HepG2 (cell line): ENCODE measurements at regions not wholly inside any gene's neighbourhood (a gene's known extent, or its start where the extent isn't known, plus 50 kb on each side); places are given as distances from the start of the nearest gene placed in this dataset.

ENCODE experiments used
- ATAC-seq: fragments of 200-7000 bp; cut with Tn5 transposase; 3 replicates; pipeline ENCODE4 v1.9.1; 2020; ENCODE audit warnings: mild to moderate bottlenecking, moderate library complexity
- BruUV-seq: library from RNA; stranded (reverse); fragments of 400-500 nt; replicated peaks from 2 replicates; lab custom pipeline; 2021; lab: Mats Ljungman, UMichigan
- CTCF ChIA-PET: fragments of 300-600 bp; formaldehyde crosslinking; extraction: SDS; loops from one replicate; lab custom pipeline; 2021; ENCODE audit warnings: low total read pairs, inconsistent platforms, low intra/inter-chr PET ratio; lab: Yijun Ruan, JAX
- POLR2A ChIA-PET: fragments of 350-600 bp; sonication (Branson Sonifier 250); formaldehyde crosslinking; loops from one replicate; lab custom pipeline; 2020; ENCODE audit warnings: antibody characterized with exemption, inconsistent platforms; lab: Yijun Ruan, JAX
- DNase-seq: peaks from one replicate; pipeline ENCODE4 v3.0.0-alpha.2; 2015; ENCODE audit warnings: low spot score
- FAIRE-seq: peaks from 3 replicates; lab custom pipeline; 2011; peaks lifted over from hg19 to GRCh38; lab: Jason Lieb, UNC
- H2AFZ ChIP-seq: one replicate; pipeline ENCODE4 v1.6.1; 2011; ENCODE audit warnings: low read length, inconsistent platforms
- H3K27ac ChIP-seq: fragments of 300-600 bp; 3 replicates; pipeline ENCODE4 v1.8.0; 2011; ENCODE audit warnings: mixed run types, mild to moderate bottlenecking, mixed read lengths, low read length, inconsistent platforms; ENCODE audit not compliant: insufficient read depth; ENCODE audit errors: extremely low read length
- H3K27me3 ChIP-seq, 2 experiments: fragments of 200-600 bp in 1 of 2; 2 replicates in 1 of 2; 3 replicates in 1 of 2; pipeline versions ENCODE4 v1.6.0 to v1.8.0; 2011; ENCODE audit warnings: low read length in 2 of 2, mild to moderate bottlenecking in 2 of 2, moderate library complexity in 2 of 2, inconsistent platforms in 1 of 2; ENCODE audit not compliant: insufficient read depth in 2 of 2, control insufficient read depth in 1 of 2
- H3K36me3 ChIP-seq, 2 experiments: fragments of 200-600 bp in 1 of 2; replicated peaks in 1 of 2; 2 replicates in 1 of 2; 3 replicates in 1 of 2; pipeline versions ENCODE4 v1.5.1 to v1.8.0; 2011; ENCODE audit warnings: low read length in 2 of 2, inconsistent platforms in 1 of 2; ENCODE audit not compliant: insufficient read depth in 2 of 2, control insufficient read depth in 1 of 2
- H3K4me1 ChIP-seq: 2 replicates; pipeline ENCODE4 v1.5.1; 2012; ENCODE audit warnings: low read length, inconsistent platforms; ENCODE audit not compliant: insufficient read depth
- H3K4me2 ChIP-seq: 2 replicates; pipeline ENCODE4 v1.6.0; 2011; ENCODE audit warnings: low read depth, low read length, inconsistent platforms
- H3K4me3 ChIP-seq, 3 experiments: fragments of 200-600 bp in 1 of 3; sonication (generic), shearing (Covaris generic) in 1 of 3; replicated peaks in 1 of 3; 2 replicates each; pipeline ENCODE4 v1.5.1; 2011 to 2016; ENCODE audit warnings: low read length in 3 of 3, inconsistent platforms in 2 of 3, low read depth in 2 of 3, mild to moderate bottlenecking in 2 of 3, control low read depth in 1 of 3, mixed read lengths in 1 of 3; ENCODE audit not compliant: insufficient read depth in 1 of 3
- H3K79me2 ChIP-seq: one replicate; pipeline ENCODE4 v1.6.1; 2011; ENCODE audit warnings: low read length, inconsistent platforms; ENCODE audit not compliant: insufficient read depth
- H3K9ac ChIP-seq: 2 replicates; pipeline ENCODE4 v1.6.0; 2011; ENCODE audit warnings: mild to moderate bottlenecking, low read depth, low read length, inconsistent platforms; ENCODE audit not compliant: insufficient read depth
- H3K9me3 ChIP-seq: 2 replicates; pipeline ENCODE4 v1.5.1; 2012; ENCODE audit warnings: mild to moderate bottlenecking, low read length
- H4K20me1 ChIP-seq: 2 replicates; pipeline ENCODE4 v1.6.0; 2011; ENCODE audit warnings: inconsistent platforms, mild to moderate bottlenecking, low read length, moderate library complexity; ENCODE audit not compliant: insufficient read depth
- ATF7 ChIP-seq, 2 experiments: fragments of 450-650 bp in 1 of 2; sonication (generic) in 1 of 2; formaldehyde crosslinking in 1 of 2; IDR thresholded peaks; 2 replicates each; pipeline versions ENCODE4 v1.4.0 to v1.6.1; 2016 to 2020; ENCODE audit warnings: antibody characterized with exemption in 1 of 2, mild to moderate bottlenecking in 1 of 2, missing genetic modification reagents in 1 of 2
- CREB1 ChIP-seq, 2 experiments: fragments of 450-650 bp in 1 of 2; IDR thresholded peaks; 2 replicates each; pipeline ENCODE4 v1.6.1; 2016 to 2017; ENCODE audit warnings: control low read depth in 1 of 2, mild to moderate bottlenecking in 1 of 2, missing compliant biosample characterization in 1 of 2, missing genetic modification characterization in 1 of 2
- IKZF1 ChIP-seq: fragments of 450-650 bp; IDR thresholded peaks from 2 replicates; pipeline ENCODE4 v1.7.1; 2016
- SOX5 ChIP-seq: IDR thresholded peaks from 2 replicates; pipeline ENCODE4 v1.6.1; 2016; ENCODE audit warnings: borderline replicate concordance
- ZBTB37 ChIP-seq: sonication (generic); formaldehyde crosslinking; IDR thresholded peaks from 2 replicates; pipeline ENCODE4 v1.4.0; 2020; ENCODE audit warnings: mild to moderate bottlenecking, missing genetic modification reagents
- ZNF232 ChIP-seq: sonication (generic); formaldehyde crosslinking; IDR thresholded peaks from 2 replicates; pipeline ENCODE4 v1.4.0; 2020; ENCODE audit warnings: missing genetic modification reagents, borderline replicate concordance
- WGBS: methylation state at CpG from one replicate; pipeline ENCODE4 v1.1.6; 2017; ENCODE audit warnings: low lambda C conversion rate; 5-methylcytosine and 5-hydroxymethylcytosine counted together
- in situ Hi-C: cut with HindIII; loops from 2 replicates; pipeline ENCODE4 v1.10.0; 2017; ENCODE audit warnings: low pct_unique_long_range_greater_than_20kb; ENCODE audit not compliant: extremely low pct_ligation_motif_present
- intact Hi-C: fragments of 100-400 bp; cut with micrococcal nuclease; formaldehyde crosslinking; loops from one replicate; pipeline ENCODE4 v1.10.0; 2022; ENCODE audit not compliant: unreplicated experiment

GRCh38 chr2:111239581-111240249, 119.0 kb downstream of the BCL2L11 start:
- in situ Hi-C loops: no loop called here
- ChIA-PET POLR2A (no interaction called here), CTCF (no interaction called here)

GRCh38 chr2:111243295-111243694, 122.6 kb downstream of the BCL2L11 start:
- intact Hi-C loops: no loop called here
- H3K79me2 ChIP-seq: no peaks in the 10 kb centered on the region
- no peak for TF ChIP-seq ZBTB37 (CRISPR knock-in tag)
- TF ChIP-seq IKZF1: peak; percentile 62; the same call in 1 of the 2 replicates
- no peaks in the 10 kb centered on the region for H3K9me3 ChIP-seq
- no TSS peak for BruUV-seq
- no peak for FAIRE-seq
- H2AFZ ChIP-seq: no peak overlapping the region
- no peak overlapping the region for H3K4me2 ChIP-seq
- in situ Hi-C loops: no loop called here
- no peak overlapping the region for H3K9ac ChIP-seq
- no peak for DNase-seq
- CTCF ChIA-PET: no interaction called here
- no peaks in the 10 kb centered on the region for H3K27me3 ChIP-seq
- no peaks in the 10 kb centered on the region for H4K20me1 ChIP-seq
- no peak for ATAC-seq
- H3K36me3 ChIP-seq: peaks cover 2 to 11% of the 10 kb centered on the region in 2 experiments; a peak in 2 of 5 replicates
- no peak overlapping the region for H3K4me3 ChIP-seq
- H3K27ac ChIP-seq: no peak overlapping the region
- peaks cover 18% of the 10 kb centered on the region for H3K4me1 ChIP-seq
- POLR2A ChIA-PET: no interaction called here

More at GRCh38 chr2:111239581-111240249, 119.0 kb downstream of the BCL2L11 start:
- Histone ChIP-seq H3K4me2 (no peak overlapping the region), H3K27me3 (no peaks in the 10 kb centered on the region), H3K27ac (no peak overlapping the region), H4K20me1 (no peaks in the 10 kb centered on the region), H3K4me3 (no peak overlapping the region), H2AFZ (no peak overlapping the region), H3K79me2 (no peaks in the 10 kb centered on the region), H3K4me1 (no peaks in the 10 kb centered on the region), H3K36me3 (peaks cover 2 to 16% of the 10 kb centered on the region in 2 experiments; a peak in 2 of 5 replicates), H3K9me3 (no peaks in the 10 kb centered on the region), H3K9ac (no peak overlapping the region)
- FAIRE-seq: no peak
- 86% methylated on average over 3 of the region's 3 CpGs for WGBS
- DNase-seq: no peak
- ATAC-seq: no peak
- BruUV-seq: no TSS peak
- intact Hi-C loops: no loop called here
- TF ChIP-seq CREB1 (IDR thresholded peaks at IDR 0.05) (peak; percentile 87), CREB1 (CRISPR knock-in tag; IDR thresholded peaks at IDR 0.05) (no peak), ZNF232 (CRISPR knock-in tag) (no peak), ATF7 (IDR thresholded peaks at IDR 0.05) (peak; percentile 97), ATF7 (CRISPR knock-in tag; IDR thresholded peaks at IDR 0.05) (no peak), SOX5 (no peak)
